ENCODE measurements at regions not wholly inside any gene's neighbourhood (a gene's known extent, or its start where the extent isn't known, plus 50 kb on each side); places are given as distances from the start of the nearest gene placed in this dataset.

- Histone ChIP-seq H3K4me1 (ENCODE audit: control insufficient read depth, insufficient read depth, low read length, poor library complexity, severe bottlenecking) (no peaks in the 10 kb centered on the region), H3K9me3 (ENCODE audit: control insufficient read depth, low read length) (no peaks in the 10 kb centered on the region), H3K27ac (ENCODE audit: low read depth, low read length, severe bottlenecking) (no peak overlapping the region), H3K36me3 (ENCODE audit: control insufficient read depth, insufficient read depth, low read length) (no peaks in the 10 kb centered on the region), H3K4me3 (ENCODE audit: extremely low read depth, insufficient read depth, low read length, poor library complexity, severe bottlenecking) (no peak overlapping the region)
- 89 to 91% methylated on average over 4 of the region's 4 CpGs for WGBS, 2 experiments (ENCODE audit: insufficient coverage in 2 of 2)
Measured at GRCh38 chr5:2908086-2908485, 156.6 kb upstream of the IRX2 start.

DNA sequence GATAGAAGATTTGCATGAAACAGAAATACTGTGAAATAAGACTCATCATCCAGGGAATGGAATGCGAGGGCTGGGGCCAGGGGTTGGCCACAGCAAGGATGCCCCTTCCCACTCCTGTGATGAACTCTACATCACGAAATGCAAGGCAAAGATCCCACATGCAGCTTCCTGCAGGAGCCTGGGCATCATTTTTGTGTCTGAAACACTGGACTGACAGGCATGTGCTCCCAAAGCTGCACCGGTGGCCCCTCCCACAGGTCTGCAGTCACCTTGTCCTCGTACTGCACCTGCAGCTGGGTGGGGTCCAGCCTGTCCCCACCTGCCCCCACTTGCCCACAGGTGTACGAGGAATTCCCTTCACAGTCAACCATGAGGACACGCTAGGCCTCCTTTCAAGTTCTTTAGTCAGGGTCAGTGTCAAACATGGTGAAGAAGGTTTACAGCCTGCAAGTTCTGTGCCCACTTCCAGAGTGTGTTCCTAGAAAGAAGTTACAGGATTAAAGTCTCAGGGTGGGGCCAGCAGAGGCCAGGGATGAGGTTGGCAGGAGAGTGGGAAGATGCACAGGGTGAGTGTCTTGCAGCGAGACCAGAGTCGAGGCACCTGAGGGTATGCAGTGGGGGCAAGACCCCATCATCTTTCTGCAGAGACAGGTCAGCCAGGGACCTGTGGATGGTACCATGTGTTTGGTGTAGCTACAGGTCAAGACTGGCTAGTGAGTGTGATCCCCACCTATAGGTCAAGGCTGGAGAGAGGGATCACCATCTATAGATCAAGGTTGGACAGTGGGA, 155.0 kb upstream of the IRX2 start:
- Histone ChIP-seq H3K9me3 (ENCODE audit: control insufficient read depth, low read length) (no peaks in the 10 kb centered on the region), H3K4me1 (ENCODE audit: control insufficient read depth, insufficient read depth, low read length, poor library complexity, severe bottlenecking) (no peaks in the 10 kb centered on the region), H3K4me3 (ENCODE audit: extremely low read depth, insufficient read depth, low read length, poor library complexity, severe bottlenecking) (no peak overlapping the region), H3K27ac (ENCODE audit: low read depth, low read length, severe bottlenecking) (no peak overlapping the region), H3K36me3 (ENCODE audit: control insufficient read depth, insufficient read depth, low read length) (no peaks in the 10 kb centered on the region)
- WGBS, 2 experiments (ENCODE audit: insufficient coverage in 2 of 2) = 89 to 91% methylated on average over 7 to 8 of the region's 8 CpGs

- H3K27ac ChIP-seq (ENCODE audit: low read depth, low read length, severe bottlenecking) = no peak overlapping the region
- H3K36me3 ChIP-seq (ENCODE audit: control insufficient read depth, insufficient read depth, low read length) = no peaks in the 10 kb centered on the region
- WGBS, 2 experiments (ENCODE audit: insufficient coverage in 2 of 2) = 84 to 90% methylated on average over 6 to 8 of the region's 9 CpGs
- H3K4me3 ChIP-seq (ENCODE audit: extremely low read depth, insufficient read depth, low read length, poor library complexity, severe bottlenecking) = no peak overlapping the region
- H3K9me3 ChIP-seq (ENCODE audit: control insufficient read depth, low read length) = no peaks in the 10 kb centered on the region
- H3K4me1 ChIP-seq (ENCODE audit: control insufficient read depth, insufficient read depth, low read length, poor library complexity, severe bottlenecking) = no peaks in the 10 kb centered on the region
Measured at GRCh38 chr5:2905741-2906140, 154.3 kb upstream of the IRX2 start.

DNA sequence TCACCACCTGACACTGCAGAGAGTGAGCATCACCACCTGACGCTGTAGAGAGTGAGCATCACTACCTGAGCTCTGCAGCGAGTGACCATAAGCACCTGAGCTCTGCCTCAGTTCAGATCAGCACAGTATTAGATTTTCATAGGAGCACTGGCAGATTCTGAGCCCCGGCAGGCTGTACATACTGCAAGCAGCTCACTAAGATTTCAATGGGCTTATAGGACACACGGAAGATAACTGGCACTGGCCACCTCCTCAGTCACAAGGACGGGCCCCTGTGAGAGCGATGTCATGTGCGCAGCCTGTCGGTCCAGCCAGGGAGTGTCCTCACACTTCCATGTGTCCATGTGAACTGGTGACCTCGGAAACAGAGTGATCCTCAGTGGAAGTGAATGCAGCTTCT, 153.5 kb upstream of the IRX2 start:
- H3K9me3 ChIP-seq (ENCODE audit: control insufficient read depth, low read length) = no peaks in the 10 kb centered on the region
- whole genome bisulfite sequencing, 2 experiments (ENCODE audit: insufficient coverage in 2 of 2) = 88 to 90% methylated on average over 9 of the region's 9 CpGs
- H3K36me3 ChIP-seq (ENCODE audit: control insufficient read depth, insufficient read depth, low read length) = no peaks in the 10 kb centered on the region
- H3K27ac ChIP-seq (ENCODE audit: low read depth, low read length, severe bottlenecking) = peak overlapping the region; percentile 5
- no peaks in the 10 kb centered on the region for H3K4me1 ChIP-seq (ENCODE audit: control insufficient read depth, insufficient read depth, low read length, poor library complexity, severe bottlenecking)
- H3K4me3 ChIP-seq (ENCODE audit: extremely low read depth, insufficient read depth, low read length, poor library complexity, severe bottlenecking) = no peak overlapping the region

- Histone ChIP-seq H3K36me3 (ENCODE audit: control insufficient read depth, insufficient read depth, low read length) (no peaks in the 10 kb centered on the region), H3K27ac (ENCODE audit: low read depth, low read length, severe bottlenecking) (no peak overlapping the region), H3K4me3 (ENCODE audit: extremely low read depth, insufficient read depth, low read length, poor library complexity, severe bottlenecking) (no peak overlapping the region), H3K4me1 (ENCODE audit: control insufficient read depth, insufficient read depth, low read length, poor library complexity, severe bottlenecking) (no peaks in the 10 kb centered on the region), H3K9me3 (ENCODE audit: control insufficient read depth, low read length) (no peaks in the 10 kb centered on the region)
- 84% methylated on average over 13 of the region's 13 CpGs for WGBS, 2 experiments (ENCODE audit: insufficient coverage in 2 of 2)
Measured at GRCh38 chr5:2904399-2904798, 152.9 kb upstream of the IRX2 start.

GRCh38 chr5:2903451-2904395, 152.2 kb upstream of the IRX2 start:
- no peaks in the 10 kb centered on the region for H3K4me1 ChIP-seq (ENCODE audit: control insufficient read depth, insufficient read depth, low read length, poor library complexity, severe bottlenecking)
- no peaks in the 10 kb centered on the region for H3K9me3 ChIP-seq (ENCODE audit: control insufficient read depth, low read length)
- no peak overlapping the region for H3K27ac ChIP-seq (ENCODE audit: low read depth, low read length, severe bottlenecking)
- no peak overlapping the region for H3K4me3 ChIP-seq (ENCODE audit: extremely low read depth, insufficient read depth, low read length, poor library complexity, severe bottlenecking)
- H3K36me3 ChIP-seq (ENCODE audit: control insufficient read depth, insufficient read depth, low read length) = no peaks in the 10 kb centered on the region
- 92 to 93% methylated on average over 28 to 29 of the region's 30 CpGs for WGBS, 2 experiments (ENCODE audit: insufficient coverage in 2 of 2)

- H3K4me1 ChIP-seq (ENCODE audit: control insufficient read depth, insufficient read depth, low read length, poor library complexity, severe bottlenecking) = no peaks in the 10 kb centered on the region
- WGBS, 2 experiments (ENCODE audit: insufficient coverage in 2 of 2) = 92 to 94% methylated on average over 11 to 13 of the region's 13 CpGs
- H3K4me3 ChIP-seq (ENCODE audit: extremely low read depth, insufficient read depth, low read length, poor library complexity, severe bottlenecking) = no peak overlapping the region
- H3K9me3 ChIP-seq (ENCODE audit: control insufficient read depth, low read length) = no peaks in the 10 kb centered on the region
- H3K36me3 ChIP-seq (ENCODE audit: control insufficient read depth, insufficient read depth, low read length) = no peaks in the 10 kb centered on the region
- no peak overlapping the region for H3K27ac ChIP-seq (ENCODE audit: low read depth, low read length, severe bottlenecking)
Measured at GRCh38 chr5:2902742-2903297, 151.3 kb upstream of the IRX2 start.

DNA sequence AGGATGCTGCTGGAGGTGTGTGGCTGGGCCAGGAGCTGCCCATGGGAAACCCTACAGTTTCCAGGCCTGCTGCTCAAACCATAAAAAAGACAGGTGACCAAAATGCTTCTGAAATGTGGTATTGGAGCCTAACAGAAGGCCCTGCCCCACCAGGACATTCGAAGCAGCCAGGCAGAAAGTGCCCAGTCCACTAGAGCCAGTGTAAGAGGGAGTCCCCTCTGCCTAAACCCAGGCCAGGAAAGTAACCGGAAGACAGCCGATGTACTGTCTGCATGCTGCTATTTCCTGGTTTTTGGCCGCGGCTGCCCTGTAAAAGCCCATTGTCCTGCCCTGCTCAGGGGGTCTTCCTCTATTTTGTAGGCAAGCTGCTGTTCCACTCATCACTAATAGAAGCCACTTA, 150.7 kb upstream of the IRX2 start:
- Histone ChIP-seq H3K9me3 (ENCODE audit: control insufficient read depth, low read length) (no peaks in the 10 kb centered on the region), H3K4me3 (ENCODE audit: extremely low read depth, insufficient read depth, low read length, poor library complexity, severe bottlenecking) (no peak overlapping the region), H3K4me1 (ENCODE audit: control insufficient read depth, insufficient read depth, low read length, poor library complexity, severe bottlenecking) (no peaks in the 10 kb centered on the region), H3K27ac (ENCODE audit: low read depth, low read length, severe bottlenecking) (no peak overlapping the region), H3K36me3 (ENCODE audit: control insufficient read depth, insufficient read depth, low read length) (no peaks in the 10 kb centered on the region)
- 68 to 73% methylated on average over 3 to 5 of the region's 5 CpGs for WGBS, 2 experiments (ENCODE audit: insufficient coverage in 2 of 2)

DNA sequence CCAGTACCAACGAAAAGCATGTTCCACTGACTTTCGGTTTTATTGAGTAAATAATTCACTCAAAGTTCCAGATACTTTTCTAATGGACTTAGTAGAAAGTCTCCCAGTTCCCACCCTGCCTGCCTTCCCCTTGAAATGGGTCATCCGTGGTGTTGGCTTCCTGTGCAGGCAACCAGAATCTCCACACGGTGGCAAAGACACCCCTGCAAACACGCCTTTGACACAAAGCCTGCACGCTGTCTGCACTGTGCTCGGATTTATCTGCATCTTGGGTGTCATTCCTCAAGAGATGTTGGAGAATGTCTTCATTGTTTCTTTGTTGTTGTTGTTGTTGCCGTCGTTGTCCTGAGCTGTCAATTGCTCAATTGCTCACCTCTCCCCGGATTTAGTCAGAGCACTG, 150.0 kb upstream of the IRX2 start:
- H3K4me1 ChIP-seq (ENCODE audit: control insufficient read depth, insufficient read depth, low read length, poor library complexity, severe bottlenecking) = no peaks in the 10 kb centered on the region
- no peaks in the 10 kb centered on the region for H3K36me3 ChIP-seq (ENCODE audit: control insufficient read depth, insufficient read depth, low read length)
- 84 to 88% methylated on average over 4 to 5 of the region's 10 CpGs for WGBS, 2 experiments (ENCODE audit: insufficient coverage in 2 of 2)

GRCh38 chr5:2901096-2901495, 149.6 kb upstream of the IRX2 start:
- no peaks in the 10 kb centered on the region for H3K9me3 ChIP-seq (ENCODE audit: control insufficient read depth, low read length)
- 77 to 90% methylated on average over 2 to 5 of the region's 6 CpGs for WGBS, 2 experiments (ENCODE audit: insufficient coverage in 2 of 2)
- no peaks in the 10 kb centered on the region for H3K36me3 ChIP-seq (ENCODE audit: control insufficient read depth, insufficient read depth, low read length)
- H3K27ac ChIP-seq (ENCODE audit: low read depth, low read length, severe bottlenecking) = no peak overlapping the region
- no peak overlapping the region for H3K4me3 ChIP-seq (ENCODE audit: extremely low read depth, insufficient read depth, low read length, poor library complexity, severe bottlenecking)
- no peaks in the 10 kb centered on the region for H3K4me1 ChIP-seq (ENCODE audit: control insufficient read depth, insufficient read depth, low read length, poor library complexity, severe bottlenecking)

More for the DNA sequence above, 150.0 kb upstream of the IRX2 start:
- Histone ChIP-seq H3K27ac (ENCODE audit: low read depth, low read length, severe bottlenecking) (no peak overlapping the region), H3K4me3 (ENCODE audit: extremely low read depth, insufficient read depth, low read length, poor library complexity, severe bottlenecking) (no peak overlapping the region), H3K9me3 (ENCODE audit: control insufficient read depth, low read length) (no peaks in the 10 kb centered on the region)

All from mesodermal cell (in vitro differentiated cells).